ENCODE measurements at regions not wholly inside any gene's neighbourhood (a gene's known extent, or its start where the extent isn't known, plus 50 kb on each side); places are given as distances from the start of the nearest gene placed in this dataset.

- no CpG with 5 or more reads among the region's 2 CpGs for WGBS (ENCODE audit: extremely low coverage, insufficient coverage, insufficient read length)
- H3K79me2 ChIP-seq (ENCODE audit: control insufficient read depth, insufficient read depth, low read length, poor library complexity) = no peaks in the 10 kb centered on the region
Measured at GRCh38 chr9:107691664-107692063, 202.1 kb upstream of the KLF4 start.

GRCh38 chr9:107690021-107690420, 200.5 kb upstream of the KLF4 start:
- H2AK5ac ChIP-seq (ENCODE audit: low read length) = no peak overlapping the region
- no peak overlapping the region for H3K27ac ChIP-seq (ENCODE audit: low read depth, low read length)
- H3K27me3 ChIP-seq (ENCODE audit: insufficient read depth, low read length) = no peaks in the 10 kb centered on the region
- H2BK5ac ChIP-seq (ENCODE audit: low read depth, low read length, poor library complexity) = no peak overlapping the region
- no peak overlapping the region for H2BK120ac ChIP-seq (ENCODE audit: insufficient read depth, low read length, poor library complexity)
- H3K14ac ChIP-seq (ENCODE audit: low read length) = no peak overlapping the region
- H3K23ac ChIP-seq (ENCODE audit: low read length) = no peak overlapping the region
- no peak overlapping the region for H3K4ac ChIP-seq (ENCODE audit: low read depth, low read length)
- no peaks in the 10 kb centered on the region for H3K9me3 ChIP-seq (ENCODE audit: insufficient read depth, low read depth, low read length)
- no peak overlapping the region for H2BK12ac ChIP-seq (ENCODE audit: low read length)
- H3K79me1 ChIP-seq (ENCODE audit: low read length) = no peaks in the 10 kb centered on the region
- H2AFZ ChIP-seq (ENCODE audit: insufficient read depth, low read length, poor library complexity) = no peak overlapping the region
- H3K18ac ChIP-seq (ENCODE audit: low read length) = no peak overlapping the region
- no peak overlapping the region for H4K12ac ChIP-seq (ENCODE audit: low read depth, low read length)
- DNase-seq = no peak
- H3K36me3 ChIP-seq (ENCODE audit: control insufficient read depth in 1 of 2, insufficient read depth in 2 of 2, low read length in 2 of 2) = no peaks in the 10 kb centered on the region
- no peaks in the 10 kb centered on the region for H3K4me1 ChIP-seq (ENCODE audit: control insufficient read depth in 1 of 2, insufficient read depth in 2 of 2, low read length in 2 of 2)
- no peak overlapping the region for H4K8ac ChIP-seq (ENCODE audit: low read depth, low read length)
- H3K9ac ChIP-seq (ENCODE audit: low read length) = no peak overlapping the region
- H3K79me2 ChIP-seq (ENCODE audit: control insufficient read depth, insufficient read depth, low read length, poor library complexity) = no peaks in the 10 kb centered on the region
- no peak overlapping the region for H3K4me2 ChIP-seq (ENCODE audit: low read length)
- H3K4me3 ChIP-seq (ENCODE audit: low read depth, low read length) = no peak overlapping the region
- no peak overlapping the region for H4K91ac ChIP-seq (ENCODE audit: low read depth, low read length)
- WGBS (ENCODE audit: extremely low coverage, insufficient coverage, insufficient read length) = no CpG with 5 or more reads among the region's 5 CpGs

More at GRCh38 chr9:107691664-107692063, 202.1 kb upstream of the KLF4 start:
- Histone ChIP-seq H4K8ac (ENCODE audit: low read depth, low read length) (no peak overlapping the region), H3K79me1 (ENCODE audit: low read length) (no peaks in the 10 kb centered on the region), H3K23ac (ENCODE audit: low read length) (no peak overlapping the region), H3K36me3 (ENCODE audit: control insufficient read depth in 1 of 2, insufficient read depth in 2 of 2, low read length in 2 of 2) (no peaks in the 10 kb centered on the region), H3K4me2 (ENCODE audit: low read length) (no peak overlapping the region), H4K12ac (ENCODE audit: low read depth, low read length) (no peak overlapping the region), H3K27ac (ENCODE audit: low read depth, low read length) (no peak overlapping the region), H3K4me3 (ENCODE audit: low read depth, low read length) (no peak overlapping the region), H2AK5ac (ENCODE audit: low read length) (no peak overlapping the region), H2BK120ac (ENCODE audit: insufficient read depth, low read length, poor library complexity) (no peak overlapping the region), H3K4me1 (ENCODE audit: control insufficient read depth in 1 of 2, insufficient read depth in 2 of 2, low read length in 2 of 2) (no peaks in the 10 kb centered on the region), H3K14ac (ENCODE audit: low read length) (no peak overlapping the region), H2BK12ac (ENCODE audit: low read length) (no peak overlapping the region), H4K91ac (ENCODE audit: low read depth, low read length) (no peak overlapping the region), H3K4ac (ENCODE audit: low read depth, low read length) (no peak overlapping the region), H2BK5ac (ENCODE audit: low read depth, low read length, poor library complexity) (no peak overlapping the region), H2AFZ (ENCODE audit: insufficient read depth, low read length, poor library complexity) (no peak overlapping the region), H3K9me3 (ENCODE audit: insufficient read depth, low read depth, low read length) (no peaks in the 10 kb centered on the region), H3K27me3 (ENCODE audit: insufficient read depth, low read length) (no peaks in the 10 kb centered on the region), H3K18ac (ENCODE audit: low read length) (no peak overlapping the region), H3K9ac (ENCODE audit: low read length) (no peak overlapping the region)
- DNase-seq = no peak

DNA sequence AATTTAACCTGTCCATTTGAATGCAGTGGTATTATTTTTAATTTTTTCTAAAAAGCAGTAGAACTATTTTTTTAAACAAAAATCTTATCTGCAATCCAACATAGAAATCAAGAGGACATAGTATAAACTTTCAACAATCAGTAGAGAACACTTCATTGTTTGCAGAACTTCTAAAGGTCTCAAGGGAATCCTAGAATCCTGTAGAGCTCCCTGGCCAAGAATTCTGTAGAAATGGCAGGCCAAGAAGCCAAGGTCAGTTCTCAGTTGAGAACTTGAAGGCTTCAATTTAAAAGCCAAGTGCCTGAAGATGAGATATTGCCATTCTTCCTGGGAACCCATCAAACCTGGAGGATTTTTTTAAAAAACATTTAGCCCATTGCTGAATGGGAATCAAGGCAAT, 199.2 kb upstream of the KLF4 start:
- H2AK5ac ChIP-seq (ENCODE audit: low read length) = no peak overlapping the region
- no peak overlapping the region for H3K4me2 ChIP-seq (ENCODE audit: low read length)
- no peak overlapping the region for H2BK120ac ChIP-seq (ENCODE audit: insufficient read depth, low read length, poor library complexity)
- H3K4me1 ChIP-seq (ENCODE audit: control insufficient read depth in 1 of 2, insufficient read depth in 2 of 2, low read length in 2 of 2) = no peaks in the 10 kb centered on the region
- H4K91ac ChIP-seq (ENCODE audit: low read depth, low read length) = no peak overlapping the region
- H3K27ac ChIP-seq (ENCODE audit: low read depth, low read length) = no peak overlapping the region
- H3K79me2 ChIP-seq (ENCODE audit: control insufficient read depth, insufficient read depth, low read length, poor library complexity) = no peaks in the 10 kb centered on the region
- no peaks in the 10 kb centered on the region for H3K9me3 ChIP-seq (ENCODE audit: insufficient read depth, low read depth, low read length)
- DNase-seq = no peak
- H2BK12ac ChIP-seq (ENCODE audit: low read length) = no peak overlapping the region
- no peak overlapping the region for H2AFZ ChIP-seq (ENCODE audit: insufficient read depth, low read length, poor library complexity)
- no peaks in the 10 kb centered on the region for H3K36me3 ChIP-seq (ENCODE audit: control insufficient read depth in 1 of 2, insufficient read depth in 2 of 2, low read length in 2 of 2)
- H3K14ac ChIP-seq (ENCODE audit: low read length) = no peak overlapping the region
- no peak overlapping the region for H3K18ac ChIP-seq (ENCODE audit: low read length)
- H3K4me3 ChIP-seq (ENCODE audit: low read depth, low read length) = no peak overlapping the region
- H3K9ac ChIP-seq (ENCODE audit: low read length) = no peak overlapping the region
- H3K23ac ChIP-seq (ENCODE audit: low read length) = no peak overlapping the region
- no peak overlapping the region for H3K4ac ChIP-seq (ENCODE audit: low read depth, low read length)
- no peak overlapping the region for H4K12ac ChIP-seq (ENCODE audit: low read depth, low read length)
- H4K8ac ChIP-seq (ENCODE audit: low read depth, low read length) = no peak overlapping the region
- no peak overlapping the region for H2BK5ac ChIP-seq (ENCODE audit: low read depth, low read length, poor library complexity)
- no peaks in the 10 kb centered on the region for H3K27me3 ChIP-seq (ENCODE audit: insufficient read depth, low read length)
- H3K79me1 ChIP-seq (ENCODE audit: low read length) = no peaks in the 10 kb centered on the region

- no peaks in the 10 kb centered on the region for H3K27me3 ChIP-seq (ENCODE audit: insufficient read depth, low read length)
- H3K9ac ChIP-seq (ENCODE audit: low read length) = no peak overlapping the region
- no peak overlapping the region for H3K27ac ChIP-seq (ENCODE audit: low read depth, low read length)
- DNase-seq = no peak
- H3K36me3 ChIP-seq (ENCODE audit: control insufficient read depth in 1 of 2, insufficient read depth in 2 of 2, low read length in 2 of 2) = no peaks in the 10 kb centered on the region
- no peak overlapping the region for H3K14ac ChIP-seq (ENCODE audit: low read length)
- H2BK120ac ChIP-seq (ENCODE audit: insufficient read depth, low read length, poor library complexity) = no peak overlapping the region
- H3K9me3 ChIP-seq (ENCODE audit: insufficient read depth, low read depth, low read length) = no peaks in the 10 kb centered on the region
- no peaks in the 10 kb centered on the region for H3K79me2 ChIP-seq (ENCODE audit: control insufficient read depth, insufficient read depth, low read length, poor library complexity)
- no peak overlapping the region for H2AK5ac ChIP-seq (ENCODE audit: low read length)
- no peaks in the 10 kb centered on the region for H3K4me1 ChIP-seq (ENCODE audit: control insufficient read depth in 1 of 2, insufficient read depth in 2 of 2, low read length in 2 of 2)
- H3K4me3 ChIP-seq (ENCODE audit: low read depth, low read length) = no peak overlapping the region
- H3K79me1 ChIP-seq (ENCODE audit: low read length) = no peaks in the 10 kb centered on the region
- no peak overlapping the region for H4K8ac ChIP-seq (ENCODE audit: low read depth, low read length)
- no peak overlapping the region for H3K18ac ChIP-seq (ENCODE audit: low read length)
- H2BK5ac ChIP-seq (ENCODE audit: low read depth, low read length, poor library complexity) = no peak overlapping the region
- no peak overlapping the region for H4K12ac ChIP-seq (ENCODE audit: low read depth, low read length)
- no CpG with 5 or more reads among the region's 4 CpGs for WGBS (ENCODE audit: extremely low coverage, insufficient coverage, insufficient read length)
- no peak overlapping the region for H3K4ac ChIP-seq (ENCODE audit: low read depth, low read length)
- H3K23ac ChIP-seq (ENCODE audit: low read length) = no peak overlapping the region
- no peak overlapping the region for H2AFZ ChIP-seq (ENCODE audit: insufficient read depth, low read length, poor library complexity)
- no peak overlapping the region for H2BK12ac ChIP-seq (ENCODE audit: low read length)
- H3K4me2 ChIP-seq (ENCODE audit: low read length) = no peak overlapping the region
- H4K91ac ChIP-seq (ENCODE audit: low read depth, low read length) = no peak overlapping the region
Measured at GRCh38 chr9:107685901-107686300, 196.3 kb upstream of the KLF4 start.
